ENCODE measurements at regions not wholly inside any gene's neighbourhood (a gene's known extent, or its start where the extent isn't known, plus 50 kb on each side); places are given as distances from the start of the nearest gene placed in this dataset.
"Not testable (repeated sequence)": the region's sequence is repeated elsewhere in the genome, so short reads cannot be mapped to it uniquely, and the experiment has no call there.

DNA sequence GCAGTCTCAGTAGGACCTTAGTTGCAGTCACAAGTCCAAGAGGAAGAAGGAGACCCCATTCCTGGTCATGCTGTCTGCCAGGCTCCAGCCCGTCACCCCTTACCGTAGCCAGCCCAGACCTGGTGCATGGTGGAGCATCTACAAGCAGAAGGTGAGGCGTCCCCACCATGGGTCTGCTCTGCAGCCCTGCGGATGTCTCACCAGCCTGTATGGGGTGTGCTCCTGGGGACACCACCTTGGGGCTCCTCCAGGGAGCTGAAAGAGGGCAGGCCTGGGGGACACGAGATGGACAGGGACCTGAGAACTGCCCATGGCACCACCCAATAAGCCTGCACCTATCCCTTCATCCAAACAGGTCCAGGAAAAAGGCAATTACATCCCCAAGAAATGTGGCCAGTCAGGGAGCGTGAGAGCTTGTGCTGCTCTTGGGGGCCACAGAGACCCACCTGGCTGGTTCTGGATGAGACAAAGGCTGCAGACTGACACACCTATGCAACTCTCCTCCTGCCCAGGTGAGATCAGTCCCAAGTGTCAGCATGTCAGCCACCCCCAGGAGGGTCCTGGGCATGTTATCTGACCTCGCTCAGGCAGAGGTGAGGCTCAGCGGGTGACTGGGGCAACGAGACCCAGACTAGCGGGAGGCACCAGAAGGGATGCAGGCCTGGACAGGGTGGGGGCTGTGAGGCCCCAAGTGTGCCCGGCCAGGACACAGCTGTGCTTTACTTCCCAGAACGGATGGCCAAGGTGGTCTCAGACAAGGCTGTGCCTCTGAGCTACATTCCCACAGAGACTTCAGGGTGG is 84.5 kb upstream of the RET start:
- Mint-ChIP-seq H3K27me3 (no peaks in the 10 kb centered on the region), H3K27ac (no peak overlapping the region), H3K4me1 (ENCODE audit: low read depth in 2 of 2) (peaks cover 0 to 2% of the 10 kb centered on the region in 2 donors), H3K36me3 (ENCODE audit: insufficient read depth) (peaks cover 3% of the 10 kb centered on the region), H3K9me3 (no peaks in the 10 kb centered on the region), H3K4me3 (no peak overlapping the region)
- ATAC-seq (replicated peaks) = no peak
- DNase-seq = no peak

GRCh38 chr10:42992957-42993390 is 83.9 kb upstream of the RET start:
- Mint-ChIP-seq H3K27ac (no peak overlapping the region), H3K27me3 (no peaks in the 10 kb centered on the region), H3K4me3 (no peak overlapping the region), H3K36me3 (ENCODE audit: insufficient read depth) (peaks cover 3% of the 10 kb centered on the region), H3K4me1 (ENCODE audit: low read depth in 2 of 2) (peaks cover 0 to 2% of the 10 kb centered on the region in 2 donors), H3K9me3 (no peaks in the 10 kb centered on the region)
- ATAC-seq (replicated peaks) (no peak), DNase-seq (no peak)

DNA sequence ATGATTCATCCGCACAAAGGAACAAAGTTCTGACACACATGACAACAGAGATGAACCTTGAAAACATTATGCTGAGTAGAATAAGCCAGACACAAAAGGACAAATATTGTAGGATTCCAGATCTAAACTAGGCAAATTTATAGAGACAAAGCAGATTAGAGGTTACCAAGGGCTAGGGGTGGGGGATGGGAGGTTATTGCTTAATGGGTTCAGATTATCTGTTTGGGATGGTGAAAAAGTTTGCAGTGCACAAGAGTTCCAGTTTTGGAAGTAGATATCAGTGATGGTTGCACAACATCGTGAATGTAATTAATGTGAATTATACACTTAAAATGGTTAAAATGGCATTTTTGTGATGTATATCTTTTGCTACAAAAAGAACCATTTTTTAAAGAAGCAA is 82.0 kb upstream of the RET start:
- H3K36me3 Mint-ChIP-seq (ENCODE audit: insufficient read depth); H3K27ac Mint-ChIP-seq; H3K4me1 Mint-ChIP-seq (ENCODE audit: low read depth in 2 of 2); ATAC-seq (replicated peaks); H3K4me3 Mint-ChIP-seq; H3K9me3 Mint-ChIP-seq; DNase-seq; H3K27me3 Mint-ChIP-seq: not testable (repeated sequence)

- no peaks in the 10 kb centered on the region for H3K9me3 Mint-ChIP-seq
- H3K27me3 Mint-ChIP-seq = peaks cover 9 to 12% of the 10 kb centered on the region in 2 donors
- DNase-seq = no peak
- H3K36me3 Mint-ChIP-seq (ENCODE audit: insufficient read depth) = no peaks in the 10 kb centered on the region
- H3K27ac Mint-ChIP-seq = no peak overlapping the region
- no peak for ATAC-seq (replicated peaks)
- no peaks in the 10 kb centered on the region for H3K4me1 Mint-ChIP-seq (ENCODE audit: low read depth in 2 of 2)
- no peak overlapping the region for H3K4me3 Mint-ChIP-seq
Measured at GRCh38 chr10:42995537-42995936, 81.3 kb upstream of the RET start.

DNA sequence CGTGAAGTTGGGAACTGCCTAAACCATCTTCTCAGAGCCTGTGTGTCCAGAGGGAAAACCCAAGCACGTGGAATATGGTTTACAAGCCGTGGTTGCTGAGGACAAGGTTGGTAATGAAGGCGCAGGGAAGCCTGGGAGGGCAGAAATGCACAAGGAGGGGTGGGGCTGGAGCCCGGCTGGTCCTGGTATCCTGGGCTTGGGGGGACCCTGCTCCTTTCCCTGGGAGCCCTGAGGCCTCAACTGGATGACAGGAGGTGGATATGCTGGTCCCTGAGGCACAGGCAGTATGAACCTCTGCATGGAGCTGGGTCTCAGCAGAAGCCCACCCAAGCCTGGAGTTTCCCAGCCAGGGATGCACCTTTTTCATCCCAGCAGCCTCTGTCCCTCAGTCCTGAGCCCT is 80.3 kb upstream of the RET start:
- no peaks in the 10 kb centered on the region for H3K9me3 Mint-ChIP-seq
- peaks cover 9 to 15% of the 10 kb centered on the region in 2 donors for H3K27me3 Mint-ChIP-seq
- H3K4me3 Mint-ChIP-seq = no peak overlapping the region
- no peak overlapping the region for H3K27ac Mint-ChIP-seq
- H3K4me1 Mint-ChIP-seq (ENCODE audit: low read depth in 2 of 2) = no peaks in the 10 kb centered on the region
- no peak for DNase-seq
- H3K36me3 Mint-ChIP-seq (ENCODE audit: insufficient read depth) = no peaks in the 10 kb centered on the region
- no peak for ATAC-seq (replicated peaks)

DNA sequence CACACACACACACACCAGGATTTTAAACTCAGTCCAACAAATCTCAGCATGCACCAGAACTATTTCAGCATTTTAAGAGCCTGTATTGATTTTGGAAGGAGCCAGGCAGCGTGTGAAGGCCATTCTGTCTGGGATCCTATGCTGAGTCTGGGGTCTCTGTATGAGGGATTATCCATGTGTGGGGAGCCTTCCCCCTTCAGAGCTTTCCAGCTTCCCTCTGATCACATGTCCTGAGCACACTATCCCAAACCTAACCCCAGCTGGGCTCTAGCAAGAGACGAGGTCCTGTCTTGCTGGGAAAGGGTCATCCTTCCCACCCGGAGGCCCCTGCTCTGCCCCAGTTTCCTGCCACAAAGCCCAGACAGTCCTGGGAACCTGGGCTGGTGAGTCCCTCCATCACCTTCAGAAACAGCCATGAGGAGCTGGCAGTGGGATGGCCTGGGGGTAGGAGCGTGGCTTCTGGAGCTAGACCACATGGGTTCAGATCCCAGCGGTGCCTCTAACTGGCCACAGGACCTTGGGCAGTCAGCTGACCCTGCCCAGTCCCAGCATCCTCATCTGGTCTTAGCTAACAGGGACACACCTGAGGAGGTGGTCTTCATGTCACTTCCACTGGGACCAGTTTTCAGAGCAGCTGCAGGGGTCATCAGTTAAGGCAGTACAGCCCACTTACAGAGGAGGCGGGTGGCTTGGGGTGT is 79.6 kb upstream of the RET start:
- H3K36me3 Mint-ChIP-seq (ENCODE audit: insufficient read depth) = no peaks in the 10 kb centered on the region
- no peak overlapping the region for H3K27ac Mint-ChIP-seq
- DNase-seq = no peak
- H3K9me3 Mint-ChIP-seq = no peaks in the 10 kb centered on the region
- H3K27me3 Mint-ChIP-seq = peaks cover 9 to 23% of the 10 kb centered on the region in 2 donors
- H3K4me3 Mint-ChIP-seq = no peak overlapping the region
- no peaks in the 10 kb centered on the region for H3K4me1 Mint-ChIP-seq (ENCODE audit: low read depth in 2 of 2)
- no peak for ATAC-seq (replicated peaks)

- no peak for DNase-seq
- Mint-ChIP-seq H3K36me3 (ENCODE audit: insufficient read depth) (no peaks in the 10 kb centered on the region), H3K27ac (no peak overlapping the region), H3K27me3 (peaks cover 9 to 26% of the 10 kb centered on the region in 2 donors), H3K4me1 (ENCODE audit: low read depth in 2 of 2) (no peaks in the 10 kb centered on the region), H3K9me3 (no peaks in the 10 kb centered on the region), H3K4me3 (no peak overlapping the region)
- ATAC-seq (replicated peaks) = no peak
Measured at GRCh38 chr10:42997849-42998165, 79.1 kb upstream of the RET start.

- DNase-seq (no peak), ATAC-seq (replicated peaks) (no peak)
- Mint-ChIP-seq H3K27ac (no peak overlapping the region), H3K4me1 (ENCODE audit: low read depth in 2 of 2) (no peaks in the 10 kb centered on the region), H3K4me3 (no peak overlapping the region), H3K9me3 (no peaks in the 10 kb centered on the region), H3K27me3 (peaks cover 9 to 29% of the 10 kb centered on the region in 2 donors), H3K36me3 (ENCODE audit: insufficient read depth) (no peaks in the 10 kb centered on the region)
Measured at GRCh38 chr10:42998481-42999384, 78.1 kb upstream of the RET start.

GRCh38 chr10:42999385-43000020 is 77.4 kb upstream of the RET start:
- Mint-ChIP-seq H3K4me1 (ENCODE audit: low read depth in 2 of 2) (no peaks in the 10 kb centered on the region), H3K27ac (no peak overlapping the region), H3K4me3 (no peak overlapping the region), H3K9me3 (no peaks in the 10 kb centered on the region), H3K27me3 (peaks cover 9 to 37% of the 10 kb centered on the region in 2 donors), H3K36me3 (ENCODE audit: insufficient read depth) (no peaks in the 10 kb centered on the region)
- ATAC-seq (replicated peaks) (no peak), DNase-seq (no peak)

GRCh38 chr10:43000021-43000411 is 76.9 kb upstream of the RET start:
- Mint-ChIP-seq H3K9me3 (no peaks in the 10 kb centered on the region), H3K27me3 (peaks cover 9 to 42% of the 10 kb centered on the region in 2 donors), H3K27ac (no peak overlapping the region), H3K4me3 (no peak overlapping the region), H3K36me3 (ENCODE audit: insufficient read depth) (no peaks in the 10 kb centered on the region), H3K4me1 (ENCODE audit: low read depth in 2 of 2) (no peaks in the 10 kb centered on the region)
- ATAC-seq (replicated peaks) (no peak), DNase-seq (no peak)

GRCh38 chr10:43000651-43001426 is 76.0 kb upstream of the RET start:
- Mint-ChIP-seq H3K4me1 (ENCODE audit: low read depth in 2 of 2) (no peaks in the 10 kb centered on the region), H3K9me3 (no peaks in the 10 kb centered on the region), H3K27me3 (peaks cover 9 to 50% of the 10 kb centered on the region in 2 donors), H3K27ac (no peak overlapping the region), H3K36me3 (ENCODE audit: insufficient read depth) (no peaks in the 10 kb centered on the region), H3K4me3 (no peak overlapping the region)
- no peak for ATAC-seq (replicated peaks)
- DNase-seq = no peak

- ATAC-seq (replicated peaks) = no peak
- no peak for DNase-seq
- Mint-ChIP-seq H3K4me1 (ENCODE audit: low read depth in 2 of 2) (no peaks in the 10 kb centered on the region), H3K4me3 (no peak overlapping the region), H3K9me3 (no peaks in the 10 kb centered on the region), H3K36me3 (ENCODE audit: insufficient read depth) (no peaks in the 10 kb centered on the region), H3K27me3 (peaks cover 9 to 56% of the 10 kb centered on the region in 2 donors), H3K27ac (no peak overlapping the region)
Measured at GRCh38 chr10:43001427-43001795, 75.5 kb upstream of the RET start.

- Mint-ChIP-seq H3K36me3 (ENCODE audit: insufficient read depth) (no peaks in the 10 kb centered on the region), H3K4me1 (ENCODE audit: low read depth in 2 of 2) (no peaks in the 10 kb centered on the region), H3K27me3 (peaks cover 9 to 60% of the 10 kb centered on the region in 2 donors), H3K9me3 (no peaks in the 10 kb centered on the region), H3K27ac (no peak overlapping the region), H3K4me3 (no peak overlapping the region)
- no peak for DNase-seq
- ATAC-seq (replicated peaks) = no peak
Measured at GRCh38 chr10:43002596-43002995, 74.3 kb upstream of the RET start.

Data from effector memory CD8-positive, alpha-beta T cell (primary cell).